ENCODE measurements at regions not wholly inside any gene's neighbourhood (a gene's known extent, or its start where the extent isn't known, plus 50 kb on each side); places are given as distances from the start of the nearest gene placed in this dataset.

DNA sequence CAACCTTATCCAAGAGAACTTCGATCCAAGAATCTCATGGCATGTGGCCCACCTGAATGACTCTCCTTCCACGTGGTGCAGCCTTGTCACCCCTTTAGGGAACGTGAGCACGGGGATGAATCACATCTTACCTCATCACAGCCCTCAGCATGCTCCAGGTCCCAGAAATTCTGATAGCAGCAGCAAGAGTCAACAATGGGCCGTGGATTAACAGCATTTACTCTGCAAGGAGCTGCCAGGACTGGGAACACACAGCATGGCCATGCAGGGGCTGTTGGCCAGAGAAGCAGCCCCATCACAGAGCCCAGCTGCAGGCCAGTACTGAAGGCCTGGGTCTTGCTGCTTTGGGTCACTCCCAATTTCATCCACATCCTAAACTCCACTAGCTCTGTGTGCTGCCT is 150.4 kb downstream of the C5orf15 start:
- DNase-seq, result peak; percentile 57
- peak; percentile 90 for ATAC-seq
- intact Hi-C loops (cut with micrococcal nuclease), result no loop called here

DNA sequence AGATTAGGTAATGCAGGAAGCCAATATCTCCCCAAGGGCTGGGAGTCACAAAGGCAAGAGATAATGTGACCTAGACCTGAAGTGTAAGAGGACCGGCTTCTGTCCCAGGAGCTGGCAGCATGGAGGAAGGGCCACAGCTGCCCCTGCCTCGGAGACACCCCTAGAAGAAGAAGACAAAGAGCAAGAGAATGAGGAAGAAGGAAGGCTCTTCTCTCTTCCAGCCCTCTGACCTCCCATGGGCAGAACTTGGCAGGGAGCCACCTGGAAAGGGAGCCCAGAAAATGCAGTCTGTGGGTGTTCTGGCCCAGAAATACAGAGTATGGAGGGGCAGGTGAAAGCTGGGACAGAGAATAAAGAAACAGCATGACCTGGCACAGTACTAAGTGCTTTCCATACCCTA is 151.0 kb downstream of the C5orf15 start:
- ATAC-seq (no peak), DNase-seq (no peak)

DNA sequence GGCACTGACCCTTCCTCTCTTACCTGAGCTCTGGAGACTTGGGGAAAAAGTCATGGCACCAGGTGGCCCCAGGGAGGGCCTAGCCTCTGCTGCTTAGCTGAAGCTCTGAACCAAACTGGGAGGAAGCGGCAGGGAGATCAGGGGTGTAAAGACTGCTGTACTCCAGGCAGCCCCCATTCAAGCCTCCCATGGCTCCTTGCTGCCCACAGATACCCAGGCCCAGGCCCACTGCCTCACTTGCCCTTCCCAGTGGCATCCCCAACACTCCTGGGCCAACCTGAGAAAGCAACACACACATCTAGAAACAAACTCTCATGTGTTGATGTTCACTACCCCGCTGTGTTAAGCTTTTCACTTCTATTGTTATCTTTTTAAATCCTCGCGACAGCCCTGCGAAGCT is 151.6 kb downstream of the C5orf15 start:
- ATAC-seq (no peak), DNase-seq (no peak)
- intact Hi-C loops (cut with micrococcal nuclease), result no loop called here

More for the DNA sequence above, 151.0 kb downstream of the C5orf15 start:
- intact Hi-C loops (cut with micrococcal nuclease), result no loop called here

- intact Hi-C loops (cut with micrococcal nuclease), result no loop called here
- no peak for DNase-seq
- ATAC-seq, result no peak
Measured at GRCh38 chr5:133814152-133814551, 154.3 kb downstream of the C5orf15 start.

DNA sequence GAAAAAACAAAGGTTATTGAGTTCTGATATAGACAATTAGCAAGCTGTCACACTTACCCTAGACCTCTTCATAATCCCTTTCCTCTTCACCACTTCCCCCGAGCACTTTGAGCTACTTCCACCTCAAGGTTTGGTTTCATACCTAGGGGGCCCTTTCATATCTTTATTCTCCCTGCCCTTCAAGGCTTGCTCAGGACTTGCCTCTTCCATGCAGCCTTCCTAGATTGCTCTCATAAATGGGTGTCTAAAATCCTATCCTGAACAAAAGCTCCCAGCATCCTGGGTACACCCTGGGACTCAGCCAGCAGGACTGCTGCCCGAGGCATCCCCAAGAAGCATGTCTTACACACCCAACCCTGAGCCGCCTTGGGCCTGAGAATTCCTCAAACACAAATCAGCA is 157.3 kb downstream of the C5orf15 start:
- ATAC-seq (no peak), DNase-seq (no peak)
- intact Hi-C loops (cut with micrococcal nuclease), result no loop called here

- no peak for ATAC-seq
- DNase-seq, result no peak
- intact Hi-C loops (cut with micrococcal nuclease), result no loop called here
Measured at GRCh38 chr5:133809801-133810200, 158.6 kb downstream of the C5orf15 start.

DNA sequence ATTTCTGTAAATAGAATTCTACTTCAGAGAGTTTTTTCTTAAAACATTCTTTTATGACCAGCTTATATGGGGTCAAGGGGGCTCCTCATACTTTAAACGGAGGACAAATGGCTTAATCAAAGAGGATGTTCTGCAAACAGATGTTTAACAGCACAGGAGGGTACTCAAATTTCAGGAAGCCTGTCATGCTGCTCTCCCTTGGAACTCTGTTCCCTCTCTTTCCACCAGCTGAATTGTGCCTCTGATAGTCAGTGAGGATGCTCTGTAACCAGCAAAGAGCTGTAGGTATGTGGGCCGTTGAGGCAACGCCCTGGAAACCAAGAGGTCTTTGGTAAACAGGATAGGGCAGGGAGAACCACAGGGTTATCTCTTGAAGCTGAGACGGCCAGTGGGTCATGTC is 161.1 kb downstream of the C5orf15 start:
- intact Hi-C loops (cut with micrococcal nuclease), result no loop called here
- no peak for DNase-seq
- no peak for ATAC-seq

DNA sequence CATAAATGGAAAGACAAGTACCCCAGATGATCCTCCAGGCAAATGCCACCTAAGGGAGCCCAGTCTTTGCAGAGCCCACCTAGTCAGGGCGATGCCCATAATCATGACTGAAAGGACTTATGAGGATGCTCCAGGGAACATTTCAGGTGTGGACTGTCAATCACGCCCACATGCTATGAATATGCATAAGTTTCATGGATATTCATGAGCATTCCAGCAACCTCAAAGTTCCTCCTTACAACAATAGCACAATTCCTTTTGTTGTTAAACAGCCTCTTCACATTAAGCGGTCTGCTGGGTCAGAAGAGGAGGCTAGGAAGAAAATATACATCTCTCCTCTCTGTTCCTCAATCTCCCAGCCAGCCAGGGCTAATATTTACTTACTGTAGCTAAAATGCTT is 161.6 kb downstream of the C5orf15 start:
- intact Hi-C loops (cut with micrococcal nuclease), result no loop called here
- no peak for DNase-seq
- no peak for ATAC-seq

DNA sequence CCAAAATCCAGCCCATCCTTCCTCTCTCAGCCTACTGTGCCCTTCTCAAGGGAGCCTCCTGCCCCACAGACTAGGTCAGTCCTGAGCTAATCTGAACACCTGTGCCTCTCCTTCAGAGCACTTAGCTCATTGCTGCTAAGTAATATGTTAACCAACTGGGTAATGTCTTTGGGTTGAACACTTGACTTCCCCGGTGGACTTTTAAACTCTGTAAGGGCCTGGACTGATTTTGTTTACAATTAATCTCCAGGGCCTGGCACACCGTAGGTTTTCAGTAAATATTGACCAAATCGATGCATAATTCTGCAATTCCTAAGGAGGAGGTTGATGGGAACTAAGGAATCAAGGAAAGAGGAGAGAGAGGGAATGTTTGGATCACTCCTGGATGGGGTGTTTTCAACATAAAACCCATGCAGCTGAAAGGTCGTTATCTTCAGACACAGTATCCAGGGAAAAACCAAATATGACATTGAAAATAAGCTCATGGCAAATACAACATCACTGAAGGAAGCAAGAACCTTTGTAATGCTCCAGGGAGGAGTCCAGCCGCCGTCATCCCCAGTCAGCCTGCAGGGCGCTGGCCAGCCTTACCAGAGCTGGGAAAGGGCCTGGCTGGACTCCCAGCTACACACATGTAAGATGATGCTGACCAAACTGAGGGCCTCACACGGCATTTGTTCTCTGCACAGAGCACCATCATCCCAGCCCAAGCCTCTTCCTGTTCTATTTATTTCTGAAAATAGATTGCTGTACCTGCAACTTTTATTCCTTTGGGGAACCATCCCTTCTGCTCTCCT is 166.3 kb downstream of the C5orf15 start:
- intact Hi-C loops (cut with micrococcal nuclease), result no loop called here
- DNase-seq, result peak; percentile 70
- peak; percentile 94 for ATAC-seq

- DNase-seq, result no peak
- ATAC-seq, result no peak
- intact Hi-C loops (cut with micrococcal nuclease), result no loop called here
Measured at GRCh38 chr5:133801431-133801830, 167.0 kb downstream of the C5orf15 start.

DNA sequence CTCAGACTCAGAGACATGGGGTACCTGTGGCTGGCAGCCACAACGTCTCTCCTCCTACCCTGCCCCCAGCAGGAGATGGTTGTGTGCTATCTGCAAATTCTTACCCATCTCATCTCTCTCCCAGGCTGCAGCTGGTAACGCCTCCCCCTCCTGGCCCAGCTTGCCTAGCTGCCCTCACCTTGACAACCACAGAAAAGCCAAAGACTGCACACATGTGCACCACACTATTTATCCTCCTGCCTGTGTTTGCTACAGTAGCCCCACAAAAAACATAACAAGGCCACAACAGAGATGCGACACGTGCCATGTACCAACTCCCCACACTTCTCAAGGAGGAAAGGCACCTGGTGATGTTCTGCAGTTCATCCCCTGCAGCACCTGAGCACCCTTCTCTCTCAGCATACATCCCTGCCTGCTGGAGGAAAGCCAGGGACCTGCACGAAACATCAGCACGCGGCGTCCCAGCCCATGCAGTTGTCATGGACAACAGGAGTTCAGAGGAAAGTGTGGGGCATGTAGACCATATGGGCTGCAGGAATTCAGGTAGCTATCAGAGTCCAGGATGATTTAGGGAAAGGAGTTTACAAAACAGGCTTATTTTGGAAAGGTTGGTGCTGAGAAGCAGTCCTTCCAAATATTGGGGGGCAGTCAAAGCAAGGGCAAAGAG is 168.7 kb downstream of the C5orf15 start:
- intact Hi-C loops (cut with micrococcal nuclease), result no loop called here
- ATAC-seq, result no peak

DNA sequence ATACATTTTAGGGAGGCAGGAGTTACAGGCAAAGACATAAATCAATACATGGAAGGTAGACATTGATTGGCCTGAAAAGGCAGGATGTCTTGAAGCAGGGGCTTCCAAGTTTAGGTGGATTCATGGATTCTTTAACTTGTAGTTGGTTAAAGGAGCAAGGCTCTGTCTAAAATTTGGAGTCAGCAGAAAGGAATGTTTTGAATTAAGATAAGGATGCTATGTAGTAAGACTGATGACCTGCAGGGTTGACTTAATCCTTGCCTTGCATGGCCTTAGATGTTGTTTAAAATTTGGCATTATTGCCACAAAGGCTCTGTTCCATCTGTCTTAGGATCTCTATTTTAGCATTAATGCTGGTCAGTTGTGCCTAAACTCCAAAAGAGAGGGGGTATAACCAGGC is 171.3 kb downstream of the C5orf15 start:
- no peak for DNase-seq
- ATAC-seq, result no peak
- intact Hi-C loops (cut with micrococcal nuclease), result no loop called here

More for the DNA sequence above, 168.7 kb downstream of the C5orf15 start:
- DNase-seq, result no peak

GRCh38 chr5:133796186-133796585 is 172.2 kb downstream of the C5orf15 start:
- intact Hi-C loops (cut with micrococcal nuclease), result no loop called here
- no peak for ATAC-seq
- DNase-seq, result no peak

- DNase-seq (no peak), ATAC-seq (no peak)
- intact Hi-C loops (cut with micrococcal nuclease), result no loop called here
Measured at GRCh38 chr5:133794771-133795415, 173.5 kb downstream of the C5orf15 start.

DNA sequence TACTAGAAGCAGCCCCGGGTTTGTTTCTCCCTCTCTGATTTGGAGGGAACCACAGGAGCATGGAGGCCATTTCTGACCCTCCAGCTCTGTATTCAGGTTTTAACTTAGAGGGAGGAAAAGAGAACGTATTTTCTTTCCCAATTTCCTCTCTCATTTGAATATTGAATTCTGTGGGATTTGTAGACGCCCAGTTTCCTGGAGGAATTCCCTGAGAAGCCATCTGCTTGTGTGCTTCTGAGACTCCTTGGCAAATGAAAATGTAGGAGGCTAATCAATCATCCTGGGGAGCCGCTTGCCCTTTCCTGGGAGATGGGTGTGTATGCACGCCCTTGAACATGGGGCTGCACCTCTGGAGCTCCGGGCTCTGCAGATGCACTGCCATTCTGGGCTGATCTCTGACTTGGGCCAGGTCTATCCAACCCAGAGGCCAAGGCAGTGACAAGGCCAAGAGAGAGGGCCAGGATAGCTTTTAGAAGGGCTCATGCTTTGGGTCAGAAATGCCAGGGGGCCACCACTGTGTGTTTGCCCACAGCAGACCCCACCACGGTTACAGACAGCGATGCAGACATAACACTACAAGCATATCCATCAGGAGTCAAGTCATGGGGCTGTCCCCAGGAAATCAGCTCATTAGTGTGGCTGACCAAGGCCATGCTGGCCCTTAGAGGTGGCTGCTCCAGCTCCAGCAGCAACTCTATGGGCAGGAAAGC is 174.5 kb downstream of the C5orf15 start:
- intact Hi-C loops (cut with micrococcal nuclease), result no loop called here
- DNase-seq (no peak), ATAC-seq (no peak)

- intact Hi-C loops (cut with micrococcal nuclease), result no loop called here
- DNase-seq (no peak), ATAC-seq (no peak)
Measured at GRCh38 chr5:133792655-133793054, 175.8 kb downstream of the C5orf15 start.

- ATAC-seq, result no peak
- intact Hi-C loops (cut with micrococcal nuclease), result no loop called here
Measured at GRCh38 chr5:133792024-133792423, 176.4 kb downstream of the C5orf15 start.

GRCh38 chr5:133790898-133791297 is 177.5 kb downstream of the C5orf15 start:
- DNase-seq (no peak), ATAC-seq (no peak)
- intact Hi-C loops (cut with micrococcal nuclease), result no loop called here

More at GRCh38 chr5:133792024-133792423, 176.4 kb downstream of the C5orf15 start:
- DNase-seq, result no peak

DNA sequence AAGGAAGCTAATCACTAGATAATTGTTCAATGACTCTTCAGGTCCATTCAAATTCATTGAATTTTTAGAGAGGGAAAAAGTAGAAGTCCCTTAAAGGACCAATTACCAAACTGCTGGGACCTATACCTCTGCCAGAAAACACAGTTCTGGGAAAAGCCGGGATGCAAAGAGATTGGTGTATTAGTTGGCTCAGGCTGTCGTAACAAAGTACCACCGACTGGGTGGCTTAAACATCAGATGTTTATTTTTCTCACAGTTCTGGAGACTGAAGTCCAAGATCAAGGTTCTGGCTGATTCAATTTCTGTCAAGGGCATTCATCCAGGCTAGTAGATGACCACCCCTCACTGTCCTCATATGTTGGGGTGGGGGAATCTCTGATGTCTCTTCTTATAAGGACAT is 177.1 kb upstream of the FSTL4 start:
- no peak for DNase-seq
- ATAC-seq, result no peak
- intact Hi-C loops (cut with micrococcal nuclease), result no loop called here

DNA sequence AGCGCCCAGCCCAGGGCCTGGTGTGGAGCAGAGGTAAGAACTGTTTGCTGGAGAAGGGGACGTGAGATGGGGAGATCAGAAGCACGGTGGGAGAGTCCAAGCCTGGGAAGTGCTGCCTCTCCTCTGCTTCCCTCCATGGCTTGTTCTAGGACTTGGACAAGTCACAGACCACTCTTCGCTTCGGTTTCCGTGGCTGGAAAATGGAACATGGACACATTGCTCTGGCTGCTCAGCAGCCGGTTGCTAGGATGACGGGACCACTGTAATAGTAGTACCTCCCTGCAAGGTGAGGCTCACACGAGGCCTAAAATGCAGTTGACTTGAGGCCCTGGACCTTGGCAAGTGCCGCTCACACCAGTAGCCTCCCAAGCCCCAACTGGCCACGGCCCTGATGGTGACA is 175.8 kb upstream of the FSTL4 start:
- intact Hi-C loops (cut with micrococcal nuclease), result no loop called here
- DNase-seq, result no peak
- no peak for ATAC-seq

Measured in left ventricle myocardium superior (tissue), 1 donor.